GM23248 (cell line): ENCODE measurements at regions not wholly inside any gene's neighbourhood (a gene's known extent, or its start where the extent isn't known, plus 50 kb on each side); places are given as distances from the start of the nearest gene placed in this dataset.

Source experiments
- EZH2 ChIP-seq: fragments of 200-600 bp; sonication (generic); IDR thresholded peaks from 2 replicates; pipeline ENCODE4 v1.6.1; 2018; ENCODE audit warnings: antibody characterized with exemption, mild to moderate bottlenecking; ENCODE audit not compliant: insufficient read depth, poor library complexity, severe bottlenecking
- EZH2phosphoT487 ChIP-seq: fragments of 200-600 bp; sonication (generic); IDR thresholded peaks from 2 replicates; pipeline ENCODE4 v1.6.1; 2018; ENCODE audit warnings: antibody characterized with exemption, moderate library complexity, mild to moderate bottlenecking, low read depth; ENCODE audit not compliant: insufficient read depth

DNA sequence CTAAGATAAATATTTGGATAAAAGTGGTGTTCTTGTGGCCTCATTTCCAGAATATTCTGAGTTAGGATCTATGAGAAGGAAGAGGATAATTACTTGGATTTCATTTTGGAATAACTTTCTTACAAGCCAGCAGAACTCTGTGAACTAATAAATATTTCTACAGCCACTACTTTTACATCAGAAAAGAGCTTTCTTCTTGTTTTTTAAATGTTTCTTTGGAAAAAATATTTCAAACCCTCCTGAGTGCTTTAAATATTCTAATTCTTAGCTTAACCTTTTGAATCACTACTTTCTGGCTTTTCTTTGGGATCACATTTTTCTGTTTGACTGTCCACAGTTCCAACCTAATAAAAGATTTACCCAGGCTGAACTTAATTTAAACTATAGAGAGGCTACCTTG lies 279.2 kb upstream of the PHYHIPL start:
- TF ChIP-seq EZH2, result no peak
- no peak for TF ChIP-seq EZH2phosphoT487
